Uterus (tissue), 2 donors: ENCODE measurements at regions not wholly inside any gene's neighbourhood (a gene's known extent, or its start where the extent isn't known, plus 50 kb on each side); places are given as distances from the start of the nearest gene placed in this dataset.

ENCODE experiments used
- POLR2A ChIP-seq, 2 donors: fragments of 450-650 bp; IDR thresholded peaks; one replicate each; pipeline ENCODE4 v1.6.1; 2016; ENCODE audit warnings: antibody characterized with exemption in 2 of 2, mild to moderate bottlenecking in 1 of 2, moderate library complexity in 1 of 2
- TF ChIP-seq, protein P1 (sequence below), 4 experiments: fragments of 200-600 bp in 2 of 4; fragments of 450-650 bp in 2 of 4; sonication (generic) in 2 of 4; IDR thresholded peaks; one replicate each; pipeline ENCODE4 v1.5.1; 2016 to 2019; ENCODE audit warnings: antibody characterized with exemption in 4 of 4, mild to moderate bottlenecking in 2 of 4, moderate library complexity in 1 of 4

DNA sequence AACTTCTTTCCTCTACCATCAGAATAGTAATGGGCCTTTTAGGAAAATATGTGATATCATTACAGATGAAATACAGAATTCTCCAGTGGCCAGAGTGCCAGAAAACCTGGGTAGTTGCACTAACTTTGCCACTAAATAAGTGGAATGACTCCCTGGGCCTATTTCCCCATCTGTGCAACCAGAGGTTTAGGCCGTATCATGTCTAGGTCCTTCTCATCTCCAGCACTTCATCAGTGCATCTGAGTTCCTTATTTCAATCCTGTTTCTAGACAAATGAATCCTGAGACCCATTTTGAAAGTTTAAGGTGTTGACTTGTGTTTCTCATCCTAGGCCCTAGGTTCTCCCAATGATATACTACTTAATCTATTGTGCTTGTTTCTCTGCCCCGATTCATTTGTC, 236.2 kb downstream of the CD83 start:
- TF ChIP-seq POLR2A (IDR thresholded peaks at IDR 0.05) = no peak
- TF ChIP-seq, protein P1, sequence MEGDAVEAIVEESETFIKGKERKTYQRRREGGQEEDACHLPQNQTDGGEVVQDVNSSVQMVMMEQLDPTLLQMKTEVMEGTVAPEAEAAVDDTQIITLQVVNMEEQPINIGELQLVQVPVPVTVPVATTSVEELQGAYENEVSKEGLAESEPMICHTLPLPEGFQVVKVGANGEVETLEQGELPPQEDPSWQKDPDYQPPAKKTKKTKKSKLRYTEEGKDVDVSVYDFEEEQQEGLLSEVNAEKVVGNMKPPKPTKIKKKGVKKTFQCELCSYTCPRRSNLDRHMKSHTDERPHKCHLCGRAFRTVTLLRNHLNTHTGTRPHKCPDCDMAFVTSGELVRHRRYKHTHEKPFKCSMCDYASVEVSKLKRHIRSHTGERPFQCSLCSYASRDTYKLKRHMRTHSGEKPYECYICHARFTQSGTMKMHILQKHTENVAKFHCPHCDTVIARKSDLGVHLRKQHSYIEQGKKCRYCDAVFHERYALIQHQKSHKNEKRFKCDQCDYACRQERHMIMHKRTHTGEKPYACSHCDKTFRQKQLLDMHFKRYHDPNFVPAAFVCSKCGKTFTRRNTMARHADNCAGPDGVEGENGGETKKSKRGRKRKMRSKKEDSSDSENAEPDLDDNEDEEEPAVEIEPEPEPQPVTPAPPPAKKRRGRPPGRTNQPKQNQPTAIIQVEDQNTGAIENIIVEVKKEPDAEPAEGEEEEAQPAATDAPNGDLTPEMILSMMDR (IDR thresholded peaks at IDR 0.05) = no peak
